WERI-Rb-1 (cell line): ENCODE measurements at regions not wholly inside any gene's neighbourhood (a gene's known extent, or its start where the extent isn't known, plus 50 kb on each side); places are given as distances from the start of the nearest gene placed in this dataset.
A peak's percentile ranks its signal among the peaks of the same experiment; 100 is the strongest.

Experiments used
- DNase-seq: peaks from one replicate; pipeline ENCODE4 v3.0.0-alpha.2; 2020
- H3K27ac ChIP-seq: fragments of 250-450 bp; sonication (Bioruptor Pico); 2 replicates; pipeline ENCODE4 v1.5.1; 2020; ENCODE audit warnings: mild to moderate bottlenecking, moderate library complexity
- H3K27me3 ChIP-seq: fragments of 250-450 bp; sonication (Bioruptor Pico); 2 replicates; pipeline ENCODE4 v1.5.1; 2021; ENCODE audit warnings: mild to moderate bottlenecking, low read depth, moderate library complexity; ENCODE audit not compliant: insufficient read depth, severe bottlenecking
- H3K36me3 ChIP-seq: fragments of 250-450 bp; sonication (Bioruptor Pico); 2 replicates; pipeline ENCODE4 v1.5.1; 2020; ENCODE audit warnings: mild to moderate bottlenecking, moderate library complexity
- H3K4me3 ChIP-seq: 2 replicates; pipeline ENCODE4 v1.5.1; 2011; ENCODE audit warnings: low read depth, mild to moderate bottlenecking, control low read depth, low read length
- H3K9me3 ChIP-seq: fragments of 250-450 bp; sonication (Bioruptor Pico); 2 replicates; pipeline ENCODE4 v1.5.1; 2021; ENCODE audit warnings: mild to moderate bottlenecking, moderate library complexity; ENCODE audit not compliant: severe bottlenecking
- CTCF ChIP-seq: IDR thresholded peaks from 2 replicates; pipeline ENCODE4 v1.5.1; 2011; ENCODE audit warnings: low read depth, mild to moderate bottlenecking, control low read depth, inconsistent platforms, low read length

- TF ChIP-seq CTCF, result no peak
- no peak for DNase-seq
- H3K4me3 ChIP-seq, result no peak overlapping the region
- peaks cover 3% of the 10 kb centered on the region for H3K9me3 ChIP-seq
- H3K36me3 ChIP-seq, result no peaks in the 10 kb centered on the region
- peaks cover 90% of the 10 kb centered on the region for H3K27me3 ChIP-seq
- no peak overlapping the region for H3K27ac ChIP-seq
Measured at GRCh38 chr1:233513431-233513830, 100.5 kb upstream of the KCNK1 start.

GRCh38 chr1:233514946-233515391 lies 98.9 kb upstream of the KCNK1 start:
- Histone ChIP-seq H3K27ac (no peak overlapping the region), H3K36me3 (no peaks in the 10 kb centered on the region), H3K27me3 (peaks cover 88% of the 10 kb centered on the region), H3K9me3 (peaks cover 8% of the 10 kb centered on the region), H3K4me3 (no peak overlapping the region)
- DNase-seq, result no peak
- TF ChIP-seq CTCF, result no peak

GRCh38 chr1:233516732-233517131 lies 97.2 kb upstream of the KCNK1 start:
- H3K36me3 ChIP-seq, result no peaks in the 10 kb centered on the region
- no peak for DNase-seq
- H3K27ac ChIP-seq, result no peak overlapping the region
- H3K9me3 ChIP-seq, result peaks cover 8% of the 10 kb centered on the region
- TF ChIP-seq CTCF, result no peak
- peaks cover 91% of the 10 kb centered on the region for H3K27me3 ChIP-seq
- no peak overlapping the region for H3K4me3 ChIP-seq

GRCh38 chr1:233518344-233518743 lies 95.6 kb upstream of the KCNK1 start:
- H3K27ac ChIP-seq, result no peak overlapping the region
- peaks cover 8% of the 10 kb centered on the region for H3K9me3 ChIP-seq
- DNase-seq, result peak; percentile 30
- H3K4me3 ChIP-seq, result no peak overlapping the region
- H3K27me3 ChIP-seq, result peaks cover 88% of the 10 kb centered on the region
- peak; percentile 55 for TF ChIP-seq CTCF
- H3K36me3 ChIP-seq, result no peaks in the 10 kb centered on the region

- no peak overlapping the region for H3K27ac ChIP-seq
- H3K4me3 ChIP-seq, result no peak overlapping the region
- peaks cover 8% of the 10 kb centered on the region for H3K9me3 ChIP-seq
- no peaks in the 10 kb centered on the region for H3K36me3 ChIP-seq
- no peak for DNase-seq
- TF ChIP-seq CTCF, result no peak
- peaks cover 85% of the 10 kb centered on the region for H3K27me3 ChIP-seq
Measured at GRCh38 chr1:233520261-233521191, 93.4 kb upstream of the KCNK1 start.
